ENCODE measurements at regions not wholly inside any gene's neighbourhood (a gene's known extent, or its start where the extent isn't known, plus 50 kb on each side); places are given as distances from the start of the nearest gene placed in this dataset.

- DNase-seq (ENCODE audit: low read depth), result no peak
Observed at GRCh38 chr4:163622379-163623035, 128.0 kb downstream of the TMA16 start.

DNA sequence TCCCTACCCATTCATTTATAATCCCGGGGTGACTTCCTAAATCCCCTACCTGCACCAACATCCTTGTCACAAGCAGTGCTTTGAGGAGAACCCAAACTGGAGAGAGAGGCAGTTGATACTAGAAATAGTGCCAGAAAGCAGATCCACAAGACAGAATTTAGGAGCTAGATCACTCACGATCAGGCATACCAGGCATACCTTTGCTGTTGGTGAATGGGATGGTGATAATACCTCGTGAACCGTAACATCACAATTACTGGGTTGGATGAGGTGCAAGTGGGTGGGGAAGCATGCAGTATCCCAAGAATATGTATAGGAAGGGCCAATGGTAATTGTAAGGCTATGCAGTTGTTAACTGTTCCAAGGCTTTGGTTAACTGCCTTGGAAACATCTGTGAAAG, 129.3 kb downstream of the TMA16 start:
- DNase-seq (ENCODE audit: low read depth), result no peak

GRCh38 chr4:163624727-163625126, 130.2 kb downstream of the TMA16 start:
- no peak for DNase-seq (ENCODE audit: low read depth)

DNA sequence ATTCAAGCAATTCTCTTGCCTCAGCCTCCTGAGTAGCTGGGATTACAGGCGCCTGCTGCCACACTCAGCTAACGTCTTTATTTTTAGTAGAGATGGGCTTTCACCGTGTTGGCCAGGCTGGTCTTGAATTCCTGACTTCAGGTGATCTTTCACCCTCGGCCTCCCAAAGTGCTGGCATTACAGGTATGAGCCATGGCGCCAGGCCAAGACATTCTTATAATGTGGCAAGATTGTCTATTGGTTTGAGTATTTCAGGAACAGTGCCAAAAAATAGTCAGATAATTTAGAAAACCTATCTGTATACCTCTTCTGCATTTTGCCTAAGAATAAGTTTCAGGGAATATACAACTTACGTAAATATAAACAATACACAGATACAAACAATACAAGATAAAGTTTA, 136.8 kb downstream of the TMA16 start:
- DNase-seq (ENCODE audit: low read depth), result no peak

DNA sequence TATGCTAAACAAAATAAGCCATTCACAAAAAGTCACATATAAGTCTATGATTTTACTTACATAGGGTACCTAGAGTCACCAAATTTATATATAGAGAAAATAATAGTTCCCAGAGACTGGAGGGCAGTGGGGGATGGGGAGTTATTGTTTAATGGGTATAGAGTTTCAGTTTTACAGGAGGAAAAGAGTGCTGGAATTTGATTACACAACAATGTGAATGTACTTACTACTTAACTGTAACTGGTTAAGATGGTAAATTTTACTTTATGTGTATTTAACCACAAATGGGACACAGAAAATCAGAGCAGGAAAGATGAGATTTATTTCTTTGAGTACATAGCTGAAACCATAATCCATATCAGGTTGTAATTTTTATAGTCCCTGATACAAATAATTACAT, 144.4 kb downstream of the TMA16 start:
- no peak for DNase-seq (ENCODE audit: low read depth)

DNA sequence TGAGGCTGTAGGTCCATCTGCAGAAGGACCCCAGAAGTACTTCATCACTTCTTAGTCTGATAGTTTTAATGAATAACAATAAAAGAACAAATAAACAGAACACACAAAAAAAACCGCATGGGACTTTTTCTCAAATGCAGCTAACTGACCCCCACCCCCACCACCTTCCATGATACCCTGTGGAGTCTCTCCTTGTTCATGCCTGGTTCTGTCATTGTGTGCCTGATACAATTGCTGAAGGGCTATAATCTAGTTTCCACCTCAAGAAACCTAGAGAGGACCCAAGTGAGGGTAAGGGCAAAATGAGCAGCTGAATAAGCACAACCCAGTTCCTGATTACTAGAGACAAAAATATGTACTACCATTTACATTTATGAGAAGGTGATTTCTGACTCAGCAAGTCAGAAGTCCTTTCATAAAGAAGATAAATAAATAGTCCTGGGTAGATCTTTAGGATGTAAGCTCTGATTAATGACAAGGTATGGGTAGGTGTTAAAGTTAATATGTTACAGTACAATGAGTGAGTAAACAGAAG, 155.1 kb downstream of the TMA16 start:
- DNase-seq (ENCODE audit: low read depth), result no peak

DNA sequence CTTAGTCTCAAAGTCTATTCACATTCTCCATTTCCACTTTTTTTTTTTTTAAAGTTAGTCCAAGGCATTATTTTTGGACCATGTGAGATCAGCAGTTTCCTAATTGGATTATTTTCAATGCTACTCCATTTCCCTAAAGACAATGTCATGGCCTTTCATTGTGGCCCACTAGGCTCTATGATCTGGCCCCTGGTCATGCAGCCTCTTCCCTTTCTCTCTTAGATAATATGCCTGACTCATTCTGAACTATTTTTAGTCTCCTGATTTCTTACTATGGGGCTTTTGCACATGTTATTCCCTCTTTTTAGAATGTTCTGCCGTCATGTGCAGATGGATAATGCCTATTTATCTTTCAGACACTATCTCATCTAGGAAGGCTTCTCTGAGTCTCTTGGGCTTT, 157.3 kb downstream of the TMA16 start:
- DNase-seq (ENCODE audit: low read depth), result no peak

DNA sequence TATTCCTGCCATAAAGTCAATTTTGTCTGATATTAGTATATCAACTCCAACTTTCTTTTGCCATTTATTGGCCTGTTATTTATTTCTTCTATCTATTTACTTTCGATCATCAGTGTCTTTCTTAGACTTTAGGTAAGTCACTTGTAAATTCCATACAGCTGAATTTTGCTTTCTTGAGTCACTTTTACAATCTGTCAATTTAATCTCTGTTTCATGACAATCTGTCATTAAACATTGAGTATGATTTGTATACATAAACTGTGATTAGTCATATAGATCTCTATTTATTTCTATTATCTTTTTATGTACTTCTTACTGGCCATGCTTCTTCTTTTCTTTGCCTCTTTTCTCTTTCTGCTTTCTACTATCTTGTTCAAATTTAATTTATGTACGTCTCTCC, 160.1 kb downstream of the TMA16 start:
- DNase-seq (ENCODE audit: low read depth), result no peak

- DNase-seq (ENCODE audit: low read depth), result no peak
Observed at GRCh38 chr4:163660636-163661035, 166.1 kb downstream of the TMA16 start.

- no peak for DNase-seq (ENCODE audit: low read depth)
Observed at GRCh38 chr4:163662768-163663167, 168.3 kb downstream of the TMA16 start.

DNA sequence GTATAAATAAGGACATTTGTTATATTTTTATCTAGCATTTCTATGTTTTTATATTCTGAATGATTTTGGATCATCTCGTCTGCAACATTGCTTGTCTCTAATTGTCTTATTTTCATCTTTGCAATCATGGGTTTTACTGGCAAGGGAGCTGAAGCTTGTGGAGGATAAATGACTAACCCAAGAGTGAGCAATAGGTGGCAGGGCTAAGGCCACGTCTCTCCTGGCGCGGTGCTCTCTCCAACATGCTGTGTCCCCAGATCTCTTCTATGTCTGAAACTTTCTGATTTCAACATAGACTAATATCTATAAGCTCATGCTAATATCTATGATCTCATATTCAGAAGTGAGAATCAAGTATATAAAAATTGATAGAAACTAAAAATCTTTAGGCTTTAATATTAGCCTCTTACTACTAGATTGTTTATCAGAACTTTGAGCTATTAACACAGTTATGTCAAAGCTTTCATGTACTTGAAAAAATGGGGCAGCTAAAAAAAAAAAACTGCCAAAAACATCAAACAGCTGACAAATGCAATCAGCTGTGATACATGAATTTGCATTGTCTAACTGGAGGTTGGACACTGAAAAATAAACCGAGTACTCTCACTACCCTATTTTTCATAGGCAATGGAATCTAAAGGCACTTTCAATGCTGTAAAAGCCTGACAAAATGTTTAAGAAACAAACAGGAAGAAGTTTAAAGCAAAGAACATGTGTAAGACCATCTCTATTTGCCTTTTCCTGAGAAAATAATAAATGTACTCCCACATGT, 169.2 kb downstream of the TMA16 start:
- no peak for DNase-seq (ENCODE audit: low read depth)

DNA sequence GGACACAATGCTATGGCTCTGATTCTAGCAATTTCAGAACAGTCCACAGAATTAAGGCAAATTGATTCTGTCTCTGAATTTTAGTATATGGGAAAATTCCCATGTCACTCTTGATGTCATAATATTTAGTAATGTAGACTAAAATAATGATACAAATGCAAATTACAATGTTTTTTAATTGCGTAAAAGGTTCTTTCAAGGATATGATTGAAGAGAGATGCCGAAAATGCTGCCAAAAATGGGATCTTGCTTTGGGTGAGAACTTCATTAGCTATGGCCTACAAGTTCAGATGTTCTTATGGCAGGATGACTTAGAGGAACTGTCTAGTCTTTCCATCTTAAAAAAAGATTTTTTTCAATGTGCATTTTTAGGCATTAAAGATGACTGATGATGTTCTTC, 170.6 kb downstream of the TMA16 start:
- DNase-seq (ENCODE audit: low read depth), result no peak

GRCh38 chr4:163665521-163666331, 171.2 kb downstream of the TMA16 start:
- DNase-seq (ENCODE audit: low read depth), result no peak

GRCh38 chr4:163666332-163666873, 171.9 kb downstream of the TMA16 start:
- DNase-seq (ENCODE audit: low read depth), result no peak

DNA sequence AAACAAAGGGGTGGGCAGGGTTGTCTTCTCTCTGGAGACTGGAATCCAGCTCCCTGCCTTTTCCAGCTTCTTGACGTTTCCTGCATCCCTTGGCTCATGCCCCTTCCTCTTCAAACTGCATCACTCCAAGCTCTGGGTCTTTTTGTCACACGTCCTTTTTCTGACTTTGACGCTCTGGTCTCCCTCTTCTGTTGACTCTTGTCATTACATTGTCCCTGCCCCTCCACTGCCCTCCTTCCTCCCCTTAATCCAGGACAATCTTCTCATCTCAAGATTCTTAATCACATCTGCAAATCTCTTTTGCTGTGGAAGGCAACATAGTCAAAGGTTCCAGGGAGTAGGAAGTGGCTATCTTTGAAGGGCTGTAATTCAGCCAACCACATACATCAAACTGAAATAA, 178.3 kb downstream of the TMA16 start:
- no peak for DNase-seq (ENCODE audit: low read depth)

- DNase-seq (ENCODE audit: low read depth), result no peak
Observed at GRCh38 chr4:163673848-163674697, 179.6 kb downstream of the TMA16 start.

GRCh38 chr4:163679189-163679588, 184.7 kb downstream of the TMA16 start:
- no peak for DNase-seq (ENCODE audit: low read depth)

DNA sequence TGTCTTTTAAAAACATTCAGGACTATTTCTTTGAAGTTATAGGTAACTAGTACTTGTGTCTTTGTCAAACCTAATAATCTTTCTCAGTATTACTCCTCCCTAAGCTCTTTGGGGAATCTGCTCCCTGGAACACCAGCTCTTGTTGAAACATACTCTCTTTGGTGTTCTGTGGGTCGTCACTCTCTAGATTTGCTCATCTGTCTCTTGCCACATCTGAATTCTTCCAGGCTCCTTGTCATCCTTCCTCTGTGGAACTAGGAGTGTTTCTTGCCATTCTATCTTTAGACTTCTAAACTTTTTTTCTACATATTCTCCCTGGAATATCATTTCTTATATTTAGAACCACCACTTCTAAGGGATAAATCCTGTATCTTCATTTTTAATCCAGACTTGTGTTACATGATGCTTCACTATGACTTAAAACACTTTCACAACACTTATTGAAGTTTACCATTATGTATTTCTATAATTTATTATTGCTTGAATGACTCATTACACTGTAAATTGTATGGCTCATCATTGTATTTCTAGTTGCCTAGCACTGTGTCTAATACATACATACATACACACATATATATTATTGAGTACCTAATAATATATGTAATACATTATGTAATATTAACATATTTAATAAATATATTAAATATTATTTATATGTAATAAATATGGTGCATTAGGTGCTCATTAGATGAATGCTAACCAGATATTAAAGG, 186.1 kb downstream of the TMA16 start:
- no peak for DNase-seq (ENCODE audit: low read depth)

DNA sequence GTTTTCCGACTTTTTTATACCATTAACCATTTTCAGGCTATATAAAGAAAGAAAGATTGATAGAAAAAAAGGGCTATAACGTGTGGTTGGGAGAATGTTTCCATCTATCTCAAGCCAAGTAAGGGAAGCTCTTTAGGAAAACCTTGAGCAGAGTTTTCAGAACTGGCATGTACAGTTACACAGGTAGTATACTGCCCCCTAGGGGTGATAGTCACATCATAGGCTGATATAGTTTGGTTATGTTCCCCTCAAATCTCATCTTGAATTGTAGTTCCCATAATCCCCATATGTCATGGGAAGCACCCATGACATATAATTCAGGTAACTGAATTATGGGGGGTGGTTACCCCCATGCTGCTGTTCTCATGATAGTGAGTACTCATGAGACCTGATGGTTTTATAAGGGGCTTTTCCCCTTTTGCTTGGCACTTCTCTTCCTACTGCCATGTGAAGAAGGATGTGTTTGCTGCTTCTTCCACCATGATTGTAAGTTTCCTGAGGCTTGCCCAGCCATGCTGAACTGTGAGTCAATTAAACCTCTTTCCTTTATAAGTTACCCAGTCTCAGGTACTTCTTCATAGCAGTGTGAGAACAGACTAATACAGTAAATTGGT, 186.8 kb downstream of the TMA16 start:
- no peak for DNase-seq (ENCODE audit: low read depth)

- no peak for DNase-seq (ENCODE audit: low read depth)
Observed at GRCh38 chr4:163688856-163689255, 194.4 kb downstream of the TMA16 start.
